Neural cell (in vitro differentiated cells): ENCODE measurements at regions not wholly inside any gene's neighbourhood (a gene's known extent, or its start where the extent isn't known, plus 50 kb on each side); places are given as distances from the start of the nearest gene placed in this dataset.

Experiments
- EP300 ChIP-seq: fragments of 450-650 bp; conservative IDR thresholded peaks from 2 replicates; pipeline ENCODE4 v1.6.1; 2014; ENCODE audit warnings: antibody characterized with exemption, mild to moderate bottlenecking, moderate library complexity; ENCODE audit not compliant: poor library complexity, severe bottlenecking
- EZH2 ChIP-seq: fragments of 200-600, 300-800 bp; shearing (Covaris generic), sonication (generic); IDR thresholded peaks from 2 replicates; pipeline ENCODE4 v1.6.1; 2014; ENCODE audit warnings: antibody characterized with exemption, low read length, borderline replicate concordance, mild to moderate bottlenecking; ENCODE audit not compliant: insufficient read depth, poor library complexity, severe bottlenecking
- MXI1 ChIP-seq: fragments of 450-650 bp; conservative IDR thresholded peaks from 2 replicates; pipeline ENCODE4 v1.6.1; 2014; ENCODE audit warnings: antibody characterized with exemption, mild to moderate bottlenecking; ENCODE audit not compliant: poor library complexity, severe bottlenecking
- POLR2AphosphoS5 ChIP-seq: IDR thresholded peaks from 2 replicates; pipeline ENCODE4 v1.6.1; 2012
- RAD21 ChIP-seq: fragments of 450-650 bp; conservative IDR thresholded peaks from 2 replicates; pipeline ENCODE4 v1.6.1; 2014; ENCODE audit warnings: antibody characterized with exemption, mild to moderate bottlenecking, moderate library complexity
- TAF1 ChIP-seq: IDR thresholded peaks from 2 replicates; pipeline ENCODE4 v1.6.1; 2012; ENCODE audit warnings: low read depth
- TF ChIP-seq, protein P1 (sequence below): fragments of 450-650 bp; IDR thresholded peaks from 2 replicates; pipeline ENCODE4 v1.5.1; 2014; ENCODE audit warnings: antibody characterized with exemption, mild to moderate bottlenecking, moderate library complexity; ENCODE audit not compliant: poor library complexity, severe bottlenecking
- TF ChIP-seq, protein P2 (sequence below): IDR thresholded peaks from 2 replicates; pipeline ENCODE4 v1.6.1; 2012; ENCODE audit warnings: borderline replicate concordance

DNA sequence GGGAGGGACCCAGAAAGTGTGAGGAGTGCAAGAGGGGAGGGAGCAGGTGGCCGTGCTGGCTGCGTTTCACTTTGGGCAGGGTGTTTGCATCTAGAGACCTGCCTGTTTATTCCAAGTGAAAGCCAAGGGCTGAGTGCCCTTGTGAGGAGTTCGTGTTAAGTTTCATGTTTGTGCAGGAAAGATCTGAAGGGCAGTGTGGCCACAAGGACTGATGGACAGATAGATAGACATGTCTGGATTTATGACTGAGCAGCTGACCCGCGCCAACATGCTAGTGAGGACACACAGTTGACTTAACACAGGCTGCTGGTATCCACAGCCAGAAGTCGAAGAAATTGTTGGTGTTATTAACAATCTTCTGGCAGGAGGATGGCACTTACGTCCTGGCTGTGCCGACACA, 387.6 kb upstream of the TNP1 start:
- no peak for TF ChIP-seq POLR2AphosphoS5
- TF ChIP-seq, protein P1, sequence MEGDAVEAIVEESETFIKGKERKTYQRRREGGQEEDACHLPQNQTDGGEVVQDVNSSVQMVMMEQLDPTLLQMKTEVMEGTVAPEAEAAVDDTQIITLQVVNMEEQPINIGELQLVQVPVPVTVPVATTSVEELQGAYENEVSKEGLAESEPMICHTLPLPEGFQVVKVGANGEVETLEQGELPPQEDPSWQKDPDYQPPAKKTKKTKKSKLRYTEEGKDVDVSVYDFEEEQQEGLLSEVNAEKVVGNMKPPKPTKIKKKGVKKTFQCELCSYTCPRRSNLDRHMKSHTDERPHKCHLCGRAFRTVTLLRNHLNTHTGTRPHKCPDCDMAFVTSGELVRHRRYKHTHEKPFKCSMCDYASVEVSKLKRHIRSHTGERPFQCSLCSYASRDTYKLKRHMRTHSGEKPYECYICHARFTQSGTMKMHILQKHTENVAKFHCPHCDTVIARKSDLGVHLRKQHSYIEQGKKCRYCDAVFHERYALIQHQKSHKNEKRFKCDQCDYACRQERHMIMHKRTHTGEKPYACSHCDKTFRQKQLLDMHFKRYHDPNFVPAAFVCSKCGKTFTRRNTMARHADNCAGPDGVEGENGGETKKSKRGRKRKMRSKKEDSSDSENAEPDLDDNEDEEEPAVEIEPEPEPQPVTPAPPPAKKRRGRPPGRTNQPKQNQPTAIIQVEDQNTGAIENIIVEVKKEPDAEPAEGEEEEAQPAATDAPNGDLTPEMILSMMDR = no peak
- TF ChIP-seq TAF1 = no peak
- TF ChIP-seq RAD21 = no peak
- no peak for TF ChIP-seq MXI1
- TF ChIP-seq, protein P2, sequence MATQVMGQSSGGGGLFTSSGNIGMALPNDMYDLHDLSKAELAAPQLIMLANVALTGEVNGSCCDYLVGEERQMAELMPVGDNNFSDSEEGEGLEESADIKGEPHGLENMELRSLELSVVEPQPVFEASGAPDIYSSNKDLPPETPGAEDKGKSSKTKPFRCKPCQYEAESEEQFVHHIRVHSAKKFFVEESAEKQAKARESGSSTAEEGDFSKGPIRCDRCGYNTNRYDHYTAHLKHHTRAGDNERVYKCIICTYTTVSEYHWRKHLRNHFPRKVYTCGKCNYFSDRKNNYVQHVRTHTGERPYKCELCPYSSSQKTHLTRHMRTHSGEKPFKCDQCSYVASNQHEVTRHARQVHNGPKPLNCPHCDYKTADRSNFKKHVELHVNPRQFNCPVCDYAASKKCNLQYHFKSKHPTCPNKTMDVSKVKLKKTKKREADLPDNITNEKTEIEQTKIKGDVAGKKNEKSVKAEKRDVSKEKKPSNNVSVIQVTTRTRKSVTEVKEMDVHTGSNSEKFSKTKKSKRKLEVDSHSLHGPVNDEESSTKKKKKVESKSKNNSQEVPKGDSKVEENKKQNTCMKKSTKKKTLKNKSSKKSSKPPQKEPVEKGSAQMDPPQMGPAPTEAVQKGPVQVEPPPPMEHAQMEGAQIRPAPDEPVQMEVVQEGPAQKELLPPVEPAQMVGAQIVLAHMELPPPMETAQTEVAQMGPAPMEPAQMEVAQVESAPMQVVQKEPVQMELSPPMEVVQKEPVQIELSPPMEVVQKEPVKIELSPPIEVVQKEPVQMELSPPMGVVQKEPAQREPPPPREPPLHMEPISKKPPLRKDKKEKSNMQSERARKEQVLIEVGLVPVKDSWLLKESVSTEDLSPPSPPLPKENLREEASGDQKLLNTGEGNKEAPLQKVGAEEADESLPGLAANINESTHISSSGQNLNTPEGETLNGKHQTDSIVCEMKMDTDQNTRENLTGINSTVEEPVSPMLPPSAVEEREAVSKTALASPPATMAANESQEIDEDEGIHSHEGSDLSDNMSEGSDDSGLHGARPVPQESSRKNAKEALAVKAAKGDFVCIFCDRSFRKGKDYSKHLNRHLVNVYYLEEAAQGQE = no peak
- TF ChIP-seq EZH2 = no peak
- TF ChIP-seq EP300 = no peak
